Brain pericyte (primary cell): ENCODE measurements at regions not wholly inside any gene's neighbourhood (a gene's known extent, or its start where the extent isn't known, plus 50 kb on each side); places are given as distances from the start of the nearest gene placed in this dataset.

Experiments used
- DNase-seq: peaks from one replicate; pipeline ENCODE4 v3.0.0-alpha.2; 2012; ENCODE audit warnings: low read depth, low spot score

DNA sequence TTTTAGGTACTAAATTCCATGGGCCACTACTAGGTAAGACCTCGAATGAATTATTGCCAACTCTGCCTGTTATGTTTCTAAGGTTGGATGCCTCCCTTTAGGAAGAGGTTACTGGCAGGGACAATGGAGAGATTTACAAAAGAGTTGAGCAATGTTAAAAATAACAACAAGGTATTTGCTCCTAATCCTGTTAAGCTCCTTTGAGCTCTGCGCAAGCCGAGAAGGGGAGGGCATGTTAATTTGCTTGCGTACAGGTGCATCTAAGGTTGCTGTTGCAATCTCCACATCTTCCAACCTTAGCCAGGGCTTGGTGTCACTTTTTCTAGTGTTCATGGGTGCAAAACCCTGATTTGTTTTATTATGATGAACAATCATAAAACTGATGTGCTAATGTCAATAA lies 161.5 kb upstream of the TPM1 start:
- DNase-seq, result no peak

DNA sequence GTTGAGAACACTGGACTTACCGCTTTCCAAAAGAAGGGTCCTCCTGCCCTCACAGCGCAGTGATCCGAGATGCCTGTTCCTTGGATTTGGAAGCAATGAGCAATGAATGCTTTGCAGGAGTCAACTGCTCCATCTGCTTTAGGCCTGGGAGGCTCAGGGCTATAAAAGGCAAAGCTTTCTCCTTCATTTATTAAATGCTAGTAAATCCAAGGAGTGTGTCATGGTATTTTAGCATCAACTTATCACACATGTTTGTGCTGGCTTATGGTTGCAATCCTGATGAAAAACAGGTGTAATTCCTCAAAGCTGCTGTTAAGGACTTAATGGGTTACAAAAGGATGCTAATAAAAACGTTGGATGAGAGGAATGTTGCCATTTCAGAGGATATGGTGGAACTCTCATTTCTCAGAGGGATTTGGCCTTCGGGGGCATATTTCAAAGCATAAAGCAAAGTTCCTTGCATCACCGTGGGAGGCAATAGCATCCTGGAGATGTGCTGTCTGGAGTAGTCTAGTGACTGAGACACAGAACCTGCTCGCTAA lies 158.5 kb upstream of the TPM1 start:
- no peak for DNase-seq

DNA sequence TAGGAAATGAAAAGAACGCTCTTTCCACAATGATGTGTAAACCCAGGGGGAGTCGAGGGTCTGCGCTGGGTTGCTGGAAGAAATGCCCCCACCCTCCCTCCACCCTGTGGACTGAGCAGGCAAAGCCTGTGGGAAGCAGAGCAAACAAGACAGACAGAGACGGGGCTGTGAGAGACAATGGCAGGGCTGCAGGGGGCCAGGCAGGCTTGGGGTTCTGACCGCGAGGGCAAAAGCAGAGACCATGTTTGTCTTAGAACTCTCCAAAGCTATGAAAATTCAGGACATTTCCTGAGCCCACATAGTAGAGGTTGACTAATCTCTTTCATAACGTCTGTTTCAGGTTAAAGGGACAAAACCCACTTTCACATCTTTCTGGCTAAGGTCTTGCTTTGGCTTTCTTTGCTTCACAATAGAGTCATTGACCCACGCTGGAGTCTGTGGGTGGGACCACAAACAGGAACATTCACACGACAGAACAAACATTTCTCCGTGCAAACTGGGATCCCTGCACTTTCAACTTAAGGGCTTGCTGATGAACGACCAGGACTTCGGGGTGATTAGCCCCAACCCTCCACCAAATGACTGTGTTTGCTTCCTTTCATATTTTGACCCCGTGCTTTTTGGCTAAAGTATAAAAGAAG lies 156.0 kb upstream of the TPM1 start:
- DNase-seq, result peak; percentile 55

DNA sequence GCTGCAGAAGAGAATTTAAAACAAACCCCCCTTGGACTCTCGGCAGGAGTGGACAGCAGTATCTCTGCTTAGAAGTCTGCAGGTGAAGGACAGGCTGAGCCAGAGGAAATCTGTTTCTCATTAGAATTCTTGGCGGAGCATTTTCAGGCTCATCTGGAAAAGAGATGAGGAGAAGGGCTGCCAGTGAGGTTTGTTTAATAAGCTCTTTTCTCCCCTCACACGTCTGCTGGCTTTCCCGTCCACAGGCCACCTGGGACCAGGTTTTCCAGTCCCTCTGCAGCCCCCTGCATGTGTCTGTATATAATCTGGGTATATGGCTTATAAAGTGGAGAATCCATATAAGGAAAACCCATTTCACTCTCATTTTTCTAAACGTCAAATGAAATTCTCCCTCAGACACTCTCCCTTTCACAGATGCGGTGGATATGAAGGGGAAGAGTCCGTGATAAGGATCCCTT lies 155.4 kb upstream of the TPM1 start:
- DNase-seq, result no peak

DNA sequence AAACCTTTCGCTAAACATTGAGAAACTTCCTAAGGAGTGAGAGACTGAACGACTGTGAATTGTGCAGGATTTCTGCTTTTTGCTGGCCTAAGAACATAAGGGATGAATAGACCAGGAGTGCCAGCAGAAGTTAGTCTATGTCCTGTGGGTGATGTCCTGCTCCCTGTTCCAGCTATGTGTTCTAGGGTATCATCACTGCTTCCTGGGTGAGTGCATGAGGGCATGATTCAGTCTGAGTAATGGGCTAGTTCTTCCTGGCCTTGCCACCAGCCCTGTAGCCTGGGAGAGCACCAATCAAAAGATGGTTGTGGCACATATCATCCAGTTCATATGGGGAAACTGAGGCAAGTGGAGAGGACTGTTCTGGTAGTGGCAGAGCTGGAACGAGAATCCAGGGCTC lies 153.9 kb upstream of the TPM1 start:
- DNase-seq, result no peak

DNA sequence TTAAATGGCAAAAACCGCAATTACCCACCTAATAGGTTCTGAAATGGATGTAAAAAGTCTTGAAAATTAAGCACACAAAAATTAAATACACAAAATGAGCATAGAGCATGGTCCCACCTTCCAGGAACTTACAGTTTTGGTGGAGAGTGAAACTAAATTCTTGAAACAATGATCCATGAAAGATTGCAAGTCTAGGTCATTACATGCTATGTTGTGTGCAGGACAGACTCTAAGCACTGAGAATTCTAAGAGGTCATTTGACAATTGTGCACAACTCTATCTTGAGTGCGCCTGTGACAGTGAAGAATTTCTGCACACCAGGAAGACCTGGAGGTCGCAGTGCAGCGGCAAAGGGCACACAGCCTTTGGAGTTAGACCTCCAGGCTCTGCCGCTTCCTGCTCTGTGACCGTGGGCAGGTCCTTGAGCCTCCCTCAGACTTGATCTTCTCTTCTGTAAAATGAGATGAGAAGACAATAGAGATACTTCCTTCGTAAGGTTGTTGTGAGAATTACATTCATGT lies 153.3 kb upstream of the TPM1 start:
- DNase-seq, result no peak

DNA sequence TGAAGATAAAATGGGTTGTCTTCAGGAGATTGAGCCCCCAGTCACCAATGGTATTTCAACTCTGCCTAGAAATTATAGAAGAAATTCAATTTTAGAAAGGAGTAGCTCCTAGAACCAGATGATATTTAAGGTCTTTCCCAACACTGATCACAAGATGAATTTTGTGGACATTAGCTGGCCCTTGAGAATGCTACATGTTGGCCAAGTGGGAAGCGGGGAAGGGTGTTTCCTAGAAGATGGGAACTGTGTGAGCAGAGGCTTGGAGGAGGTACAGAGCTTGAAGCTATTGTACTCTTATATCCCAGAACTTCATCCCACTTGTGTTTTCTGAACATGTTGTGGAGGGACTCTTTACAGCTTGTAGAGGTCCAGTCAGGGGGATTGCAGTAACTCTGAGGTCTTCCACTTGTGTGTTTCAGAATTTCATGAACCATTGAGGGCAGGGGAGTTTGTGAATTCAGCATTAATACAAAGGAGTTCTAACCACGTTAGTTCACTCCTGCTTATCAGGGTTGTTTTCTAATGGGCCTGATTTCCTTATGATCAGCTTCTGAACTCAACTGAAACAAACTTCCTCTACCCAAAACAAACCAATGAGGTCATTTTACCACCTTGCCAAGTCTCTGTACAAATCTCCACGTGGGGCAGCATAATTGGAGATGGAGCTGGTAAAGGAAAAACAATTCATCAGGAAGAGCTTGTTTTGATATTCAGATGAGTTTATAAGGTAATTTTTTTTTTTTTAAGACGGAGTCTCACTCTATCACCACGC lies 152.6 kb upstream of the TPM1 start:
- DNase-seq, result no peak

DNA sequence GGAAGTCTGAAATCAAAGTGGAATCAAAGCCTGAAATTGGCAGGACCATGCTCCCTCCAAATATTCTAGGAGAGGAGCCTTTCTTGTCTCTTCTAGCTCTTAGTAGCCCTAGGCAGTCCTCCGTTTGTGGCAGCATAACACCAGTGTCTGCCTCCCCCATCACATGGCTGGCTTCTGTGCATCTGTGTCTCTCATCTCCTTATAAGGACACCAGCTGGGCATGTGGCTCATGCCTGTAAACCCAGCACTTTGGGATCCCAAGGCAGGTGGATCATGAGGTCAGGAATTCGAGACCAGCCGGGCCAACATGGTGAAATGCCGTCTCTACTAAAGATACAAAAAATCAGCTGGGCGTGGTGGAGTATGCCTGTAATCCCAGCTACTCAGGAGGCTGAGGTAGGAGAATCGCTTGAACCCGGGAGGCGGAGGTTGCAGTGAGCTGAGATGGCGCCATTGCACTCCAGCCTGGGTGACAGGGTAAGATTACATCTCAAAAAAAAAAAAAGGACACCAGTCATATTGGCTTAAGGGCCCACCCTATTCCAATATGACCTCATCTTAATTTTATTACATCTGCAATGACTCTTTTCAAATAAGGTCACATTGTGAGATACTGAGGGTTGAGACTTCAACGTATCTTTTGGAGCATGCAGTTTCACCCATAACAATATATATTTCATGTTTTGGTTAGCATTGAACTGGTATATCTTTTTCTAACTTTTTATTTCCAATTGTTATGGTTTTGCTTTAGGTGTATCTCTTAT lies 148.0 kb upstream of the TPM1 start:
- DNase-seq, result no peak

DNA sequence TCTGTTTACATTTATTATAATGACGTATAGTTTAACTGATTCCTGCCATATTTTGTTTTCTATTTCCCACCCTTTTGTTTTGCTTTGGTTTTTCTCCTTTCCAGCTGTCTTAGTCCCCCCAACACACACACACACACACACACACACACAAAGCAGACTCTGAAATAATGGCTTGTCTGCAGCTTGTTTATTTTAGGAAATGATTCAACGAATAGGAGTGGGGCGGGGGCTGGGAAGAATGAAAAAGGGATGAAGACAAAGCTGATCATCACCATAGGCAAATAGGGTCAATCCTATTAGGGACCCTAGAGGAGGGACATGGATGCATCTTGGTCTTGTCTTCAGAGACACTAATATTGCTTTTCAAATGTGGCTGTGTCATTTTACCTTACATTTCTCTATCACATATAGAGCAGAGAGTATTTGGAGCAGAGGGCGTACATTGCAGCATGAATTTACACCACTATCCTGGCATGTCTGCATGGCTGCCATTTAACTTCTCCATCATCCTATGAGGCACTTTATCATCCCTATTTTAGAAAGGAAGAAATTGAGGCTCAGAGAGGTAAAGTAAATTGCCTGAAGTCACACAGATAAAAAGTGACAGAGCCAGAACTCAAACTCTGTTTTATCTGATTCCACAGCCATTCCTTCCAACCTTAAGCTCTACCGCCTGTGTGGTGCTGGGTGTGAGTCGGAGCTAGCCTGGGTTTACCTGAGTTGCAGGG lies 147.2 kb upstream of the TPM1 start:
- peak; percentile 50 for DNase-seq

DNA sequence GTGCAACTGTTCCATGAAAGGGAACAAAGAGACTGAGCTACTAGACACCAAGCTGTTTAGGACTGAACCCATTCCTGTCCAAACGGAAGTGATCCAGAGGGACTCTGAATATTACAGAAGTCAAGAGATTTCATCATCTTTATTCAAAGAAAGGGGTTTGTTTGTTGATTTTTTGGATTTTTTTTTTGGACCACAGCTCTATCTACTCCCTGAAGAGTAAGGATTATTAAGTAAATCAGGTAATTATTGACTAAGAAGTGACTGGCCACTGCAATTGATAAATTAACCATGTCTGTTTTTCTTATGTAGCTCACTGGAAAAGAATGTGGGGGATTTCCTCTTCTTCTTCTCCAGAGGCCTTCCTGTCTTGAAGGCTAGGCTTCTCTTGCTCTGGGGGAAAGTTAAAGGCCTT lies 146.6 kb upstream of the TPM1 start:
- no peak for DNase-seq

DNA sequence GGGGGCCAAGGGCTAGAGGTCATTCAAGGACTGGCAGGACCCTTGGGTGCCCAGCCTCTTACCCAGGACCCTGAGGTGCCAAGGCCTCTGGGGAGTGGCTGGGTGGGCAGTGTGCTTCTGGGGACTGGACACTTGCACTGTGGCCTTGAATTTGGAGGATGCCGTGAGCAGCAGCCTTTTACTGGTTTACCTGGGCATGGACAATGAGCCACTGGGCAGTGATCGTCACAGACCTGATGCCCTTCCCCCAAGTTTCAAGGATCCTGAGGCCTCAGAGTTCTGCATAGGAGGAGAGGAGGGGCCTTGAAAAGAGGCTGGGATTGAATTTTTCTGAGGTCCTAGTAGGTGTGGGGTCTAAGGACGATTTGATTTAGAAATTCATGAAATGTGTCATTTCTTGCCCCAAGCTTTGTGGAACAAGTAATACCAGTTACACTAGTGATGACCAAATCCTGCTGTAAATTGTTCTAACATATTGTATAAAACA lies 146.1 kb upstream of the TPM1 start:
- DNase-seq, result no peak

DNA sequence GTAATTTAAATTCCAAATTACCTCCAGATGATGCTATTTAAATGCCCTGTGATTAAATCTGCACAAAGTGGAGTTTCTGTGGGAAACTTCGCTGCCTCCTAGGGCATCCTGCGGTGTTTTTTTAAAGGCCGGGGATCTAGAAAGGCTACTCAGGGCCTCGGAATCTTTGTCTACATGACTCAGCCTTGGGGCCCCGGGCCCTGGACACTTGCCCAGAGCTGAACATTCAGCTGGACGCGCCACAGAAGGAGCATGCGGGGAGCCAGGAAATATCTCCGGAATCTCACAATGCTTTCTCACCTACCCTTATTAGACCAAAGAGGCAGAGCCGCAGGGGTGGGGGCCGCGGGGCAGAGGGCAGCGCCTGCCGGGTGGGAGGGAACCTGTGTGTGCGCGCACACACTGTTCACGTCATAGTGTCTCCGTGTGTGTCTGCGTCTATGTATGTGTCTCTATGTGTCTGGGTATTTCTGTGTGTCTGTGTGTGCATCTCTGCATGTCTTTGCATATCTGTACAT lies 145.5 kb upstream of the TPM1 start:
- DNase-seq, result peak; percentile 93

DNA sequence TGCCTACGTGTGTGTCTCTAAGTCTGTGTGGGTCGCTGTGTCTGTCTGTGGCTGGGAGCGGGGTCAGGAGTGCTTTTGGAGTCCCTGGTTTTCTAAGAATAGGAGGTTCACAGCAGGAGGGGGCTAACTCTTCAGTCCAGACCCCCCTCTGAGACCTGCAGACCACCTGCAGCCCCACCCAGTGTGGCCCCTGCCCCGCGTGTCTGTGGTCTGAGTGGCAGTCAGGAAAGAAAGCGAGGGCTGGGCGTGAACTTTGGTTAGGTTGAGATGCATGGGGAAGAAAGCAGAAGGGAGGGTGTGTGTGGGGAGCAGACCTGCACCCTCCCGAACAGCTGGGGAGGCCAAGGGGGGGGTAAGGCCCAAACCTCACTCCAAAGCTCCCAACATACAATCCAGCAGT lies 144.9 kb upstream of the TPM1 start:
- no peak for DNase-seq

DNA sequence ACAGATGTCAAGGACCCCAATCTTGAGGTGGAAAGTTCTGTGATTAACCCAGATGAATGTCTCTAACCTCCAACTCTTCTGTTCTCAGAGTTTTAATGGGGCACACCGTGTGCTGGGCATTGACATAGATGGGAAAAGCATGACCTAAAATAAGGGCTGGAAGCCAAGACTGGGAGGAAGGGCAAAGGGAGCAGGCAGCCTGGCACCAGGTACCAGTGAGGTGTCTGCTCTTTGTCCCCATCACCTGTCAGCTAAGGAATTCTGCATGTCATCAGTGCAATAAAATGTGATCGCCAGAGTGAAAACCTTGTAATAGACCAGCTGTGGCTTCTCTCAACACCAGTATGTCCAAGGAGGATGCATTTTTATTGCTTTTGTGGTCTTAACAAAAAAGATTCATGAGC lies 143.5 kb upstream of the TPM1 start:
- no peak for DNase-seq

DNA sequence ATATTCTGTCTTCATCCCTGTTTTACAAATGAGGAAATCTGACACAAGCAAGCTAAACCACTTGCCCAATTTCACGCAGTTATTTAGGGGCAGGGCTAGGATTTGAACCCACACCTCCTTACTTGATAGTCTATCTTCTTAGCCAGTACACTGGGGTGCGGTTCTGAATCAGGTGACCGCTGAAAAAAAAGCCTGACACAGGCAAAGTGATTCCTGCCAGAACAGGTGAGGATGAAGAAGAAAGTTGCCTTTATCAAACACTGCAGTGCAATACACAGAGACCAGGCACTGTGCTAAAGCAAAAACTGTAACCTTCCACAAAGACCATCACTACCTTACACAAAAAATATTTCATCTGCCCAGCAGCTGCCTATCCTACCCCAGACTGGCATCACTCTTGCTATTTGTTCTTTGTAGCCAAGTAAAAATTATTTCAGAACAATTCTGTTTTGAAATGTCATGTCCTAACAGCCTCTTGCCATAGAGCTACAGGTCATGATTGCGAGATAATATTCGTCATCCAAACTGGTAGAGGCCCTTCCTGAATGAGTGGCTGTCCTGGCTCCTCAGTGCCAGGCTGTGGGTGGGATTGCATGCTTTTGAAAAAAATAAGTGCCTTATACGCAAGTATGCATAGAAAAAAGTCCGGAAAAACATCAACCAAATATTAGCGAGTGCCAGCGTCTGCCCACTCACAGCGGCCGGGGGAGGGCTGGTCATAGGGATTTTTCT lies 142.3 kb upstream of the TPM1 start:
- DNase-seq, result no peak

DNA sequence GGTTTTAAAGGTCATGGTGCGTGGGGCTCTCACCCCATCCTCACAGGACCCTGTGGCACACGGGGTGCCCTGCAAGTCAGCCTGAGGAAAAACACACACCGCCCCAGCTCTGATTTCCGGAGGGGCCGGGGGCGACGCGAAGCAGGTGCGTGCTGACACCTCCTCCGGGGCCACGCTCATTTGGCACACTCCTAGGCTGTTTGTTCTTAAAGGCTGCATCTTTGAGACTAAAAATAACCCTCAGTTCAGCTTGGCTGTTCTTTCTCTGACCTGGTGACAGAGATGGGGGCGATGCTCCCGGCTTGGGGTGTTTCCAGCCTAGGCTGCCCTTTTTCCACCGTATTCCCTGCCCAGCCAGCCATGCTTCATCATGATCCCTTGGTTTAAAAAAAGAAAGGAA lies 141.5 kb upstream of the TPM1 start:
- no peak for DNase-seq

DNA sequence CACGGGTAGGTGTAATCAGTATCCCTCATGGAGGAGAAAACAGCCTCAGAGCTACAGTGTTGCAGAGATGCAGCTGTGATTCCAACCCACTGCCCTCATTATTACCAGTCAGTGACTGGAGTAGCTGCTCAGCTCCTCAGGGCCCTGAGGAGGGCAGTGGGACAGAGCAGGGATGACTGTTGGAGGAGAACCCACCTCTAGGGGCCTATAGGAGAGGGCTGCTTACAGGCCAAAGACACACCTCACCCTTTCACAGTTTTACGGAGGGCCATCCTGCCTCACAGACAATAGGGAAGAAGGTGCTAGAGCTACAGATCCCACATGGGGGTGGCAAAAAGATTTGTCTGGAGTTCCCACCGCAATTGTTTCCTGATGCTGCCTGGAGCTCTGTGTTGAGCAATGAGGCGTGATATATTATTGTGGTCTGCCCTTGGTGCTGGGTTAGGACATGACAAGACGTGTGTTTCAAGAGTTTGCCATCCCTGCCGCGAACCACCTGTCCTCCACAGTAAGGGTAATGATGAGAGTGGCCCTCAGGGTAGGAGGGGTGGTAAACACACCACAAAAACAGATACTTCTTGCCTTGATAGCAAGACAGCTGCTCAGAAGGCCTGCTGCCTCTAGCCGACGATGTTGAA lies 140.5 kb upstream of the TPM1 start:
- DNase-seq, result no peak

DNA sequence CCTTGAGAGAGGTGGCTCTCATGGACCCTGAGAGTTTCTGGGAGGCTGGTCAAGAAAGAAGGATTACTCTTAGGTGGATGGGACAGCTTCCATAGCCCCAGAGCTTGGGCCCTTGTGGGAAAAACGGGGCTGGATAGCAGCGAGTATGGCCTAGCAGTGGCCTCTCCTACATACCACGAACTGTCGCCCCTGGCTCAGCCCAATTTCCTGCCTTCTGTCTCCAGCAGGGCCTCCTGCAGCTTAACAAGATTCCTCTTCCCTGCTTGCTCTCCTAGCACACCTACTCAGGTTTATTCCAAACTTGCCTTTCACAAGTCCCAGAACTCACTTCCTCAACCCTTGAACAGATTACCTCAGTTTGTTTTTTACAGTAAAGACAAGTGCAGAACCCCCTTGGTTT lies 139.7 kb upstream of the TPM1 start:
- DNase-seq, result no peak

DNA sequence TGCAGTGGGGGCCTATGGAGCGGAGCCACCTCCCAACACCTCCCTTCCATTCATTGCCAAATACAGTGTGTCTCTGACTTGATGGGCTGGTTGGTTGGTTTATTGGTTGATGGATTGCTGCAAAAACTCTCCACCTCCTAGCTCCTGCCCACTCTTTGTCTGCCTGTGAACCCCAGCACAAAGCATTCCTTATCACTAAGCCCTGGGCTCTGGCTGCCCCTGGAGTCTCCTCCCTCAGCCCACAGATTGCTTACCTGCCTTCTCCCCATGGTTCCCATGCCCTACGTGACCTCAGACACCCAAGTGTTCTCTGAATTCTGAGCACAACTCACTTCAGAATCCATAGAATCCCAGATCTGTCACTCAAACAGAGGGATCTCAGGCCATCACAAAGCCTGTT lies 139.1 kb upstream of the TPM1 start:
- DNase-seq, result no peak
